Mesenteric fat pad (tissue), 1 donor: ENCODE measurements at regions not wholly inside any gene's neighbourhood (a gene's known extent, or its start where the extent isn't known, plus 50 kb on each side); places are given as distances from the start of the nearest gene placed in this dataset.
"Not testable (repeated sequence)": the region's sequence is repeated elsewhere in the genome, so short reads cannot be mapped to it uniquely, and the experiment has no call there.

Experiments used
- DNase-seq: peaks from one replicate; pipeline ENCODE4 v3.0.0-alpha.2; 2020; ENCODE audit warnings: low spot score
- donor health status: DM: yes; HTN: yes; CAD: no.

- no peak for DNase-seq
These were observed 51.1 kb upstream of the PPP2R3B start for GRCh38 chrX:437661-438390.

DNA sequence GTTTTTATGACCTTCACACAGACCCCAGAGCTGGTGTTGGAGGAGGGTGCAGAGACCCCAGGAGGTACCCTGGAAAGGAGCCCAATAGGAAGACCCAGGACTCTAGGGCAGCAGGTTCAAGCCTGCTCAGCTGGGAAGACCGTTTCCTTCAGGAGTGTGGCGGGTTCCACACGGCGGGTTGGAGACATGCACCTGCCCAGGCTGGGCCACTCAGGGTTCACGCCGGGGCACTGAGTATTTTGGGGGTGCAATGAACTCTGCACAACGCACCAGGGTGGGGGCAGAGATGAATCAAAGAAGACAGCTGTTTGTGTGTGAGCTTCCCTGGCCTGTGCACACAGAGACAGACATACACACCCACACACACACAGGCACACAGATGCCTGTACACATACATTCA is 52.5 kb upstream of the PPP2R3B start:
- no peak for DNase-seq

GRCh38 chrX:439719-440118 is 53.0 kb upstream of the PPP2R3B start:
- no peak for DNase-seq

DNA sequence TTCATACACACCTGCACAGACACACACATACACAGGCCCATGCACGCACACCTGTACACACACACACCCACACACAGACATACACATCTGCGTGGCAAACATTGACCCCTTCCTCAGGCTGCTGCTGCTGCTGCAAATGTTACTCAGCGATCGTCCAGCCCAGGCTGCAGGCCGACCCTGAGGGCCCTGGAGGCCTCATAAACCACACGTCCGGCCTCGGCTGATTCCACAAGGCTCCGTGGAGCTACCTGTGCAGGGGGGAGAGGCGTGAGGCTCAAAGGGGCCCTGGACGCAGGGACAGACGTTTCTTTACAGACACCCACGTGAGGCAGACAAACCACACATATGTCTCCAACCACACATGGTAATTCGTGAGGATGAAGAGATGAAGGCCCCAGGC is 53.9 kb upstream of the PPP2R3B start:
- DNase-seq: no peak

GRCh38 chrX:443536-444210 is 57.0 kb upstream of the PPP2R3B start:
- no peak for DNase-seq

DNA sequence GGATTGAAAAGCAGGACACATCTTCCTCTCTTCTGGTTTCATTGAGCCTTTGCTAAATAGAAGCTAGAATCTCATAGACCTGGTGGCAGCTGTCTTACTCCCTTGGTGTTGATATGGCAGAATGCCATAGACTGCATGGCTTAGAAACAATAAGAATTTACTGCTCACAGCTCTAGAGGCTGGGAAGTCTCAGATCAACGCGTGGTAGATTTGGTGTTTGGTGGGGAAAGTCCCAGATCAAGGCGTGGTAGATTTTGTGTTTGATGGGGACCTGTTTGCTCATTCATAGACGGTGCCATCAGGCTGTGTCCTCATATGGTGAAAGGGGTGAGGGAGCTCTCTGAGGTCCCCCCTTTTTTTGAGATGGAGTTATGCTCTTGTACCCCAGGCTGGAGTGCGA is 57.6 kb upstream of the PPP2R3B start:
- DNase-seq: no peak

DNA sequence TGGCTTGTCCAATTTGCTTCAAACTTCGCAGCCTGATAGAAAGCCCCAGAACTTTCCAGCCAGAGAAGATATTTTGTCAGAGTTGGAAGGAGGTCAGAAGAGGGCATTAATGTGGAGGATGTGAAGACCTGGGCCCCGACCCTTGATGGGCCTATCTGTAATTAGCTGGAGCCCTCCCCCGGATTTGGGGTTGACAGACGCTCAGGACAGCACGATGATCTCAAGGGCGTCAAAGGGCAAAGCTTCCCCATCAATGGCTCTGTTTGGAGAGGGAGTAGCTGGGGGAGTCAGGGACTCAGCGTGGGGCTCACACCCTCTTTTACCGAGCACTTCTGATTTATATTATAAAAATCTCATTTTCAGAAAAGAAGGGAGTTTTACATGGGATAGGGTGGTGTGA is 59.0 kb upstream of the PPP2R3B start:
- no peak for DNase-seq

- no peak for DNase-seq
These were observed 59.5 kb upstream of the PPP2R3B start for GRCh38 chrX:446245-446644.

GRCh38 chrX:447052-447451 is 60.3 kb upstream of the PPP2R3B start:
- no peak for DNase-seq

GRCh38 chrX:451750-452149 is 65.0 kb upstream of the PPP2R3B start:
- not testable (repeated sequence) for DNase-seq

- no peak for DNase-seq
These were observed 65.9 kb upstream of the PPP2R3B start for GRCh38 chrX:452598-452997.

- not testable (repeated sequence) for DNase-seq
These were observed 67.8 kb upstream of the PPP2R3B start for GRCh38 chrX:454514-454913.

DNA sequence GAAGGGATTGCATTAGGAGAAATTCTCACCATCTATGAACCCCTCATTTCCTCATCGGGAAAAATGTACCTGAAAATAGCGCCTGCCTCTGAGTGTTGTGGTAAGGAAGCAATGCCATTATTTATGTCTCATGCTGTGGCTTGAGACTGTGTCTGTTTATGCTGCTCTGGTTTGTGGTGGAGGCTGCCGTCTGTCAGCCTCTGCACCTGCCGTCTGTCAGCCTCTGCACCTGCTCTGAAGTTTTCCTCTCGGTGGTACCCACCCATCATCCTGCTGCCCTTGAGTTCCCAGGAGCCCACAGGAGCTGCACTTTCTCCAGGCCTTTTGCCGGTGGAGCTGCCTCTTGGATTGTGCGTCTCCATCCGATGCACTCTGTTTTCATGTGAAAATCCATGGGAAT is 68.5 kb upstream of the PPP2R3B start:
- DNase-seq: no peak

- no peak for DNase-seq
These were observed 69.0 kb upstream of the PPP2R3B start for GRCh38 chrX:455673-456072.

- no peak for DNase-seq
These were observed 69.4 kb upstream of the PPP2R3B start for GRCh38 chrX:456146-456545.

- DNase-seq: no peak
These were observed 70.0 kb upstream of the PPP2R3B start for GRCh38 chrX:456551-457291.

DNA sequence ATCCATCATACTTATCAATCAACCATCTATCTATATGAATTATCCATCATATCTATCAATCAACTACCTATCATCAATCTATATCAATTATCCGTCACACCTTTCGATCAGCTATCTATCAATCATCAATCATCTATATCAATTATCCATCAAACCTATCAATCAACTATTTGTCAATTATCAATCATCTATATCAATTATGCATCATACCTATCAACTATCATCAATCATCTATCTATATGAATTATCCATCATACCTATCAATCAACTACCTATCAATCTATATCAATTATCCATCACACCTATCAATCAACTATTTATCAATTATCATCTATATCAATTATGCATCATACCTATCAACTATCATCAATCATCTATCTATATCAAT is 70.6 kb upstream of the PPP2R3B start:
- no peak for DNase-seq

DNA sequence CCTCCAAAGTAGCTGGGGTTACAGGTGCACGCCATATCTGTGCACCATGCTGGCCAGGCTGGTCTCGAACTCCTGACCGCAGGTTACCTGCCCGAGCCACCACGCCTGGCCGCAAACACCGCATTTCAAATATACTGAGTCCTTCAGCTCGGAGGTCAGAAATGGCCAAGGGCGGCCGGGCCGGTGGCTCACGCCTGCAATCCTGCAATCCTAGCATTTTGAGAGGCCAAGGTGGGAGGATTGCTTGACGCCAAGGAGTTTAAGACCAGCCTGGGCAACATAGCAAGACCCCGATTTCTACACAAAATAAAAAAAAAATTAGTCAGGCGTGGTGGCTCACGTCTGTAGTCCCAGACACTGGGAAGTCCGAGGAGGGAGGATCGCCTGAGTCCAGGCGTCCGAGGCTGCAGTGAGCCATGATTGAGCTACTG is 71.9 kb upstream of the PPP2R3B start:
- no peak for DNase-seq

- DNase-seq: no peak
These were observed 72.9 kb upstream of the PPP2R3B start for GRCh38 chrX:459611-460010.

DNA sequence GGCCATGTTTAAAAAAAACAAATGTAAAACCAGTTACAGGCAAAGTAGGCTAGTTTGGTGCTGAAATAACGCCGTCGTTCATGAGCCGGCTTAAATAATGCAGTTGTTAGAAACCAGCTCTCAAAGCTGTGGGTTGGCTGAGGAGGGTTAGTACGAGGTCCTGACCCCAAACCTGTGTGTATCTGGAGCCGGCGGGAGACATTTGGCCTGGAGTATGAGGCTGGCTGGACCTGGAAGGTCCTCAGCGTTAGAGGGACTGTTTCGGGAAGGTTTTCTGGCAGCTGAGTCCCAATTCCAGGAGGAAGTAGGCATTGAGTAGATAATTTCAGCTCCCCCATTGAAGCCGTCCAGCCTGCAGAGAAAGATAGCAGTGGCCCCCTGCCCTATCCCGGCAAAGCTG is 73.4 kb upstream of the PPP2R3B start:
- no peak for DNase-seq

- DNase-seq: no peak
These were observed 74.3 kb upstream of the PPP2R3B start for GRCh38 chrX:460823-461640.

- DNase-seq: no peak
These were observed 76.1 kb upstream of the PPP2R3B start for GRCh38 chrX:462853-463252.
